Calu3 (cell line): ENCODE measurements at regions not wholly inside any gene's neighbourhood (a gene's known extent, or its start where the extent isn't known, plus 50 kb on each side); places are given as distances from the start of the nearest gene placed in this dataset.

ENCODE experiments used
- BruUV-seq: library from RNA; stranded (reverse); fragments of 400-500 nt; replicated peaks from 2 replicates; lab custom pipeline; 2021; lab: Mats Ljungman, UMichigan
- CTCF ChIA-PET: fragments of 300-600 bp; sonication (Branson Sonifier 250); formaldehyde crosslinking; loops from one replicate; lab custom pipeline; 2022; ENCODE audit warnings: antibody characterized with exemption; lab: Charles Lee
- DNase-seq: peaks from one replicate; pipeline ENCODE4 v3.0.0; 2022
- H3K27ac Mint-ChIP-seq: one replicate; pipeline ENCODE4 v1.8.0; 2022; ENCODE audit warnings: mixed read lengths; ENCODE audit not compliant: unreplicated experiment
- H3K27me3 Mint-ChIP-seq: one replicate; pipeline ENCODE4 v1.8.0; 2022; ENCODE audit warnings: mixed read lengths; ENCODE audit not compliant: unreplicated experiment
- H3K36me3 Mint-ChIP-seq: one replicate; pipeline ENCODE4 v1.8.0; 2022; ENCODE audit warnings: mild to moderate bottlenecking, moderate library complexity, mixed read lengths; ENCODE audit not compliant: insufficient read depth, unreplicated experiment
- H3K4me1 Mint-ChIP-seq: one replicate; pipeline ENCODE4 v1.8.0; 2022; ENCODE audit warnings: mild to moderate bottlenecking, low read depth, mixed read lengths; ENCODE audit not compliant: unreplicated experiment
- H3K4me3 Mint-ChIP-seq: one replicate; pipeline ENCODE4 v1.8.0; 2022; ENCODE audit warnings: mild to moderate bottlenecking, low read depth, moderate library complexity, mixed read lengths; ENCODE audit not compliant: unreplicated experiment
- H3K9me3 Mint-ChIP-seq: one replicate; pipeline ENCODE4 v1.8.0; 2022; ENCODE audit warnings: low read depth, mixed read lengths; ENCODE audit not compliant: unreplicated experiment
- CTCF ChIP-seq: fragments of 200-600 bp; IDR thresholded peaks from one replicate; pipeline ENCODE4 v1.8.0; 2022; ENCODE audit warnings: antibody characterized with exemption; ENCODE audit not compliant: unreplicated experiment
- intact Hi-C: fragments of 100-400 bp; cut with micrococcal nuclease; formaldehyde crosslinking; loops from one replicate; pipeline ENCODE4 v1.10.0; 2022; ENCODE audit not compliant: unreplicated experiment

- H3K27ac Mint-ChIP-seq = no peak overlapping the region
- no peak for DNase-seq
- no peaks in the 10 kb centered on the region for H3K4me1 Mint-ChIP-seq
- no peaks in the 10 kb centered on the region for H3K36me3 Mint-ChIP-seq
- peaks cover 2% of the 10 kb centered on the region for H3K9me3 Mint-ChIP-seq
- intact Hi-C loops = no loop called here
- no TSS peak for BruUV-seq
- H3K27me3 Mint-ChIP-seq = no peaks in the 10 kb centered on the region
- no peak overlapping the region for H3K4me3 Mint-ChIP-seq
- TF ChIP-seq CTCF = no peak
- CTCF ChIA-PET = interaction anchor here (0.8 kb wide), 1 partner anchor 290 kb away, joined by 3 read pairs; no protein-coding TSS in a partner anchor
These were observed 218.8 kb upstream of the ADRA1B start for GRCh38 chr5:159697530-159697929.

- CTCF ChIA-PET = no interaction called here
- BruUV-seq = no TSS peak
- intact Hi-C loops = no loop called here
- no peak for DNase-seq
- Mint-ChIP-seq H3K36me3 (no peaks in the 10 kb centered on the region), H3K4me1 (no peaks in the 10 kb centered on the region), H3K9me3 (no peaks in the 10 kb centered on the region), H3K27ac (no peak overlapping the region), H3K27me3 (no peaks in the 10 kb centered on the region), H3K4me3 (no peak overlapping the region)
- no peak for TF ChIP-seq CTCF
These were observed 218.0 kb upstream of the ADRA1B start for GRCh38 chr5:159698322-159698721.

- intact Hi-C loops = no loop called here
- DNase-seq = no peak
- H3K9me3 Mint-ChIP-seq = no peaks in the 10 kb centered on the region
- H3K36me3 Mint-ChIP-seq = no peaks in the 10 kb centered on the region
- H3K4me3 Mint-ChIP-seq = no peak overlapping the region
- H3K4me1 Mint-ChIP-seq = no peaks in the 10 kb centered on the region
- no peak for TF ChIP-seq CTCF
- BruUV-seq = no TSS peak
- H3K27me3 Mint-ChIP-seq = no peaks in the 10 kb centered on the region
- CTCF ChIA-PET = no interaction called here
- no peak overlapping the region for H3K27ac Mint-ChIP-seq
These were observed 216.3 kb upstream of the ADRA1B start for GRCh38 chr5:159700016-159700415.

- CTCF ChIA-PET = no interaction called here
- H3K4me1 Mint-ChIP-seq = no peaks in the 10 kb centered on the region
- no peaks in the 10 kb centered on the region for H3K36me3 Mint-ChIP-seq
- TF ChIP-seq CTCF = no peak
- H3K27ac Mint-ChIP-seq = no peak overlapping the region
- intact Hi-C loops = no loop called here
- H3K9me3 Mint-ChIP-seq = peaks cover 4% of the 10 kb centered on the region
- no TSS peak for BruUV-seq
- no peak overlapping the region for H3K4me3 Mint-ChIP-seq
- DNase-seq = no peak
- no peaks in the 10 kb centered on the region for H3K27me3 Mint-ChIP-seq
These were observed 214.0 kb upstream of the ADRA1B start for GRCh38 chr5:159702301-159702700.
